K562 (cell line): ENCODE measurements at regions not wholly inside any gene's neighbourhood (a gene's known extent, or its start where the extent isn't known, plus 50 kb on each side); places are given as distances from the start of the nearest gene placed in this dataset.

Experiments
- ATAC-seq: fragments of 200-7000 bp; cut with Tn5 transposase; 3 replicates; pipeline ENCODE4 v1.9.1; 2020; ENCODE audit warnings: moderate library complexity
- BruUV-seq: library from RNA; stranded (reverse); fragments of 400-500 nt; replicated peaks from 2 replicates; lab custom pipeline; 2021; lab: Mats Ljungman, UMichigan
- CTCF ChIA-PET: fragments of 300-600 bp; formaldehyde crosslinking; extraction: SDS; loops from one replicate; lab custom pipeline; 2021; ENCODE audit warnings: low intra/inter-chr PET ratio; lab: Yijun Ruan, JAX
- POLR2A ChIA-PET: fragments of 300-600, 350-650 bp; sonication (Branson Sonifier 250); formaldehyde crosslinking; extraction: SDS; loops from one replicate; lab custom pipeline; 2021; ENCODE audit warnings: antibody characterized with exemption, inconsistent platforms; lab: Yijun Ruan, JAX
- DNase-seq, 4 experiments: peaks; one replicate each; pipeline versions ENCODE4 v3.0.0 to v3.0.0-alpha.2; 2011 to 2018; ENCODE audit warnings: low spot score in 3 of 4, mixed read lengths in 3 of 4; ENCODE audit errors: extremely low read depth in 1 of 4
- FAIRE-seq: peaks from 2 replicates; lab custom pipeline; 2011; peaks lifted over from hg19 to GRCh38; lab: Jason Lieb, UNC
- H2AFZ ChIP-seq: 2 replicates; pipeline ENCODE4 v1.6.0; 2011; ENCODE audit warnings: low read depth, low read length, control low read depth, inconsistent platforms
- H3K27ac ChIP-seq: fragments of 200-600 bp; 3 replicates; pipeline ENCODE4 v1.8.0; 2011; ENCODE audit warnings: low read depth, mild to moderate bottlenecking, control low read depth, inconsistent platforms, low read length, moderate library complexity, mixed read lengths; ENCODE audit errors: extremely low read depth
- H3K27me3 ChIP-seq, 2 experiments: fragments of 300-600 bp in 1 of 2; 2 replicates in 1 of 2; 3 replicates in 1 of 2; pipeline versions ENCODE4 v1.6.0 to v1.8.0; 2011; ENCODE audit warnings: inconsistent platforms in 2 of 2, low read length in 2 of 2, mild to moderate bottlenecking in 1 of 2, mixed read lengths in 1 of 2, moderate library complexity in 1 of 2; ENCODE audit not compliant: control insufficient read depth in 2 of 2, insufficient read depth in 2 of 2
- H3K36me3 ChIP-seq: fragments of 300-600 bp; 3 replicates; pipeline ENCODE4 v1.8.0; 2011; ENCODE audit warnings: mild to moderate bottlenecking, low read length, inconsistent platforms; ENCODE audit not compliant: control insufficient read depth, insufficient read depth
- H3K4me1 ChIP-seq, 2 experiments: fragments of 200-600 bp in 1 of 2; replicated peaks in 1 of 2; 2 replicates in 1 of 2; 3 replicates in 1 of 2; pipeline versions ENCODE4 v1.5.1 to v1.8.0; 2011; ENCODE audit warnings: inconsistent platforms in 2 of 2, low read length in 2 of 2, mild to moderate bottlenecking in 1 of 2, mixed read lengths in 1 of 2, moderate library complexity in 1 of 2; ENCODE audit not compliant: control insufficient read depth in 2 of 2, insufficient read depth in 2 of 2
- H3K4me2 ChIP-seq: 2 replicates; pipeline ENCODE4 v1.6.1; 2011; ENCODE audit warnings: low read length, control low read depth, inconsistent platforms, mixed read lengths; ENCODE audit not compliant: insufficient read depth
- H3K4me3 ChIP-seq: fragments of 200-600 bp; sonication (generic), shearing (Covaris generic); 2 replicates; pipeline ENCODE4 v1.5.1; 2016; ENCODE audit warnings: control low read depth, inconsistent platforms
- H3K79me2 ChIP-seq: fragments of 200-600 bp; 3 replicates; pipeline ENCODE4 v1.8.0; 2011; ENCODE audit warnings: low read length, inconsistent platforms; ENCODE audit not compliant: control insufficient read depth, insufficient read depth
- H3K9ac ChIP-seq, 2 experiments: 2 replicates each; pipeline versions ENCODE4 v1.6.0 to v1.6.1; 2011; ENCODE audit warnings: low read depth in 2 of 2, low read length in 2 of 2, control low read depth in 1 of 2, inconsistent platforms in 1 of 2, mild to moderate bottlenecking in 1 of 2, mixed read lengths in 1 of 2; ENCODE audit not compliant: insufficient read depth in 1 of 2
- H3K9me1 ChIP-seq: one replicate; pipeline ENCODE4 v1.6.0; 2011; ENCODE audit warnings: inconsistent platforms, mild to moderate bottlenecking, low read length, moderate library complexity; ENCODE audit not compliant: control insufficient read depth, insufficient read depth
- H3K9me3 ChIP-seq: replicated peaks from 2 replicates; pipeline ENCODE4 v1.5.1; 2011; ENCODE audit warnings: low read depth, low read length, inconsistent platforms; ENCODE audit not compliant: control insufficient read depth, insufficient read depth
- H4K20me1 ChIP-seq: replicated peaks from 2 replicates; pipeline ENCODE4 v1.6.1; 2011; ENCODE audit warnings: low read length, inconsistent platforms, mixed read lengths; ENCODE audit not compliant: control insufficient read depth, insufficient read depth
- IRF1 ChIP-seq: sonication (generic); formaldehyde crosslinking; IDR thresholded peaks from 2 replicates; pipeline ENCODE4 v1.8.0; 2022; ENCODE audit warnings: missing genetic modification reagents, mild to moderate bottlenecking, borderline replicate concordance
- NEUROD1 ChIP-seq: fragments of 150-350 bp; IDR thresholded peaks from 2 replicates; pipeline ENCODE4 v1.6.1; 2014; ENCODE audit warnings: borderline replicate concordance, low read length, low read depth; ENCODE audit not compliant: partially characterized antibody
- NUFIP1 ChIP-seq: fragments of 450-650 bp; IDR thresholded peaks from 2 replicates; pipeline ENCODE4 v1.6.1; 2018; ENCODE audit not compliant: partially characterized antibody
- ZNF449 ChIP-seq: fragments of 250-450 bp; sonication (Bioruptor Pico); IDR thresholded peaks from 2 replicates; pipeline ENCODE4 v1.8.0; 2022; ENCODE audit warnings: moderate library complexity, mild to moderate bottlenecking, inconsistent platforms
- WGBS: fragments of 100-300 bp; shearing (Covaris generic); methylation state at CpG from one replicate; pipeline ENCODE4 v1.1.6; 2016; ENCODE audit warnings: low coverage, mixed read lengths; ENCODE audit not compliant: insufficient coverage; ENCODE audit errors: missing lambda C conversion rate; 5-methylcytosine and 5-hydroxymethylcytosine counted together
- in situ Hi-C: fragments of 300-500 bp; cut with MboI; formaldehyde crosslinking; loops from 4 replicates; pipeline ENCODE4 v1.15.0; 2018; ENCODE audit warnings: inconsistent platforms, mixed read lengths
- intact Hi-C: fragments of 100-400 bp; cut with micrococcal nuclease; formaldehyde crosslinking; loops from 2 replicates; pipeline ENCODE4 v1.14.2; 2022
- TF ChIP-seq, protein P1 (sequence below): fragments of 250-450 bp; sonication (Bioruptor Pico); IDR thresholded peaks from 2 replicates; pipeline ENCODE4 v1.4.0; 2020; ENCODE audit warnings: mild to moderate bottlenecking, moderate library complexity, borderline replicate concordance

DNA sequence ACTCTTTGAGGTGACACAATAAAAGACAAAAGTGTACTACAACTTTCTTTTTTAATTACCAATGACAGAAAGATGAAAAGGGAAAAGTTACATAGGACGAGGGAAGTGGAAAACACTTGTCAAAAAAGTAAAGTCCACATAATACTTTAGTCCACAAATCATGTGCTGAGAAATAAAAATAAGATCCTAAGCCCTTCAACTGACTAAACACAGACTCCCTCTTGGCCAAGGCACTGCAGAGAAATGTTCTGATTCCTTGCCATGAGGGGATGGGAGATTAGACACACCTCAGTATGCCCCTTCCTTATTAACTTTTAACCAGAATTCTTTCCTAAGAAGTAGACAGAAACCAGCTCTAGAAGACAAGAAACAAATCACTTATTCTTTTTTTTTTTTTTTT, 59.5 kb upstream of the TGFBR2 start:
- Histone ChIP-seq H3K79me2 (no peaks in the 10 kb centered on the region), H3K4me1 (no peaks in the 10 kb centered on the region), H3K9me1 (no peaks in the 10 kb centered on the region), H3K4me3 (no peak overlapping the region)
- FAIRE-seq (no peak), ATAC-seq (no peak)
- in situ Hi-C loops, result no loop called here
- CTCF ChIA-PET, result no interaction called here
- POLR2A ChIA-PET, result no interaction called here
- TF ChIP-seq, protein P1, sequence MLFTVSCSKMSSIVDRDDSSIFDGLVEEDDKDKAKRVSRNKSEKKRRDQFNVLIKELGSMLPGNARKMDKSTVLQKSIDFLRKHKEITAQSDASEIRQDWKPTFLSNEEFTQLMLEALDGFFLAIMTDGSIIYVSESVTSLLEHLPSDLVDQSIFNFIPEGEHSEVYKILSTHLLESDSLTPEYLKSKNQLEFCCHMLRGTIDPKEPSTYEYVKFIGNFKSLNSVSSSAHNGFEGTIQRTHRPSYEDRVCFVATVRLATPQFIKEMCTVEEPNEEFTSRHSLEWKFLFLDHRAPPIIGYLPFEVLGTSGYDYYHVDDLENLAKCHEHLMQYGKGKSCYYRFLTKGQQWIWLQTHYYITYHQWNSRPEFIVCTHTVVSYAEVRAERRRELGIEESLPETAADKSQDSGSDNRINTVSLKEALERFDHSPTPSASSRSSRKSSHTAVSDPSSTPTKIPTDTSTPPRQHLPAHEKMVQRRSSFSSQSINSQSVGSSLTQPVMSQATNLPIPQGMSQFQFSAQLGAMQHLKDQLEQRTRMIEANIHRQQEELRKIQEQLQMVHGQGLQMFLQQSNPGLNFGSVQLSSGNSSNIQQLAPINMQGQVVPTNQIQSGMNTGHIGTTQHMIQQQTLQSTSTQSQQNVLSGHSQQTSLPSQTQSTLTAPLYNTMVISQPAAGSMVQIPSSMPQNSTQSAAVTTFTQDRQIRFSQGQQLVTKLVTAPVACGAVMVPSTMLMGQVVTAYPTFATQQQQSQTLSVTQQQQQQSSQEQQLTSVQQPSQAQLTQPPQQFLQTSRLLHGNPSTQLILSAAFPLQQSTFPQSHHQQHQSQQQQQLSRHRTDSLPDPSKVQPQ (CRISPR knock-in tag), result no peak
- no peak for TF ChIP-seq NUFIP1
- no peak for TF ChIP-seq NEUROD1
- no peak for TF ChIP-seq IRF1 (CRISPR knock-in tag)
- TF ChIP-seq ZNF449 (CRISPR knock-in tag), result no peak
- TF ChIP-seq, all 486 proteins: peak for 0
- intact Hi-C loops, result no loop called here
- DNase-seq, result no peak
- no peaks in the 10 kb centered on the region for H3K36me3 ChIP-seq
- H3K9ac ChIP-seq, result no peak overlapping the region
- WGBS, result 0% methylated on average over 1 of the region's 1 CpG
- H3K9me3 ChIP-seq, result no peaks in the 10 kb centered on the region
- no TSS peak for BruUV-seq
- no peak overlapping the region for H3K27ac ChIP-seq
- no peak overlapping the region for H3K4me2 ChIP-seq
- H4K20me1 ChIP-seq, result no peaks in the 10 kb centered on the region
- H2AFZ ChIP-seq, result no peak overlapping the region
- H3K27me3 ChIP-seq, result no peaks in the 10 kb centered on the region
